Neuron (in vitro differentiated cells): ENCODE measurements at regions not wholly inside any gene's neighbourhood (a gene's known extent, or its start where the extent isn't known, plus 50 kb on each side); places are given as distances from the start of the nearest gene placed in this dataset.

Source experiments
- H2AFZ ChIP-seq: one replicate; pipeline ENCODE4 v1.6.1; 2013; ENCODE audit warnings: low read depth, mild to moderate bottlenecking, inconsistent platforms, low read length, moderate library complexity
- H3K27me3 ChIP-seq: one replicate; pipeline ENCODE4 v1.6.1; 2013; ENCODE audit warnings: low read length; ENCODE audit not compliant: insufficient read depth
- H3K36me3 ChIP-seq: one replicate; pipeline ENCODE4 v1.6.1; 2013; ENCODE audit warnings: low read length; ENCODE audit not compliant: insufficient read depth
- H3K4me1 ChIP-seq: one replicate; pipeline ENCODE4 v1.6.1; 2013; ENCODE audit warnings: low read length; ENCODE audit not compliant: insufficient read depth
- H3K4me3 ChIP-seq: 2 replicates; pipeline ENCODE4 v1.5.1; 2013; ENCODE audit warnings: mild to moderate bottlenecking, low read length, moderate library complexity
- H3K9me3 ChIP-seq: one replicate; pipeline ENCODE4 v1.6.1; 2013; ENCODE audit warnings: low read length

GRCh38 chr1:200250469-200250868 is 159.4 kb downstream of the ZNF281 start:
- no peak overlapping the region for H3K4me3 ChIP-seq
- H3K9me3 ChIP-seq = no peaks in the 10 kb centered on the region
- no peaks in the 10 kb centered on the region for H3K36me3 ChIP-seq
- H2AFZ ChIP-seq = no peak overlapping the region
- H3K27me3 ChIP-seq = no peaks in the 10 kb centered on the region
- peaks cover 8% of the 10 kb centered on the region for H3K4me1 ChIP-seq

GRCh38 chr1:200248541-200248940 is 161.3 kb downstream of the ZNF281 start:
- Histone ChIP-seq H3K9me3 (no peaks in the 10 kb centered on the region), H3K27me3 (no peaks in the 10 kb centered on the region), H3K36me3 (no peaks in the 10 kb centered on the region), H2AFZ (no peak overlapping the region), H3K4me3 (no peak overlapping the region), H3K4me1 (peaks cover 8% of the 10 kb centered on the region)

- H3K27me3 ChIP-seq = no peaks in the 10 kb centered on the region
- no peaks in the 10 kb centered on the region for H3K36me3 ChIP-seq
- H3K4me3 ChIP-seq = no peak overlapping the region
- no peak overlapping the region for H2AFZ ChIP-seq
- H3K9me3 ChIP-seq = no peaks in the 10 kb centered on the region
- peaks cover 16% of the 10 kb centered on the region for H3K4me1 ChIP-seq
These were observed 162.3 kb downstream of the ZNF281 start for GRCh38 chr1:200247518-200247917.

GRCh38 chr1:200245473-200245872 is 164.4 kb downstream of the ZNF281 start:
- Histone ChIP-seq H2AFZ (no peak overlapping the region), H3K4me1 (peaks cover 23% of the 10 kb centered on the region)

GRCh38 chr1:200243042-200243437 is 166.8 kb downstream of the ZNF281 start:
- Histone ChIP-seq H3K4me3 (peak overlapping the region; percentile 51), H3K4me1 (peaks cover 23% of the 10 kb centered on the region), H3K9me3 (no peaks in the 10 kb centered on the region), H2AFZ (peak overlapping the region; percentile 95), H3K27me3 (no peaks in the 10 kb centered on the region), H3K36me3 (no peaks in the 10 kb centered on the region)

More at GRCh38 chr1:200245473-200245872, 164.4 kb downstream of the ZNF281 start:
- Histone ChIP-seq H3K4me3 (no peak overlapping the region), H3K9me3 (no peaks in the 10 kb centered on the region), H3K36me3 (no peaks in the 10 kb centered on the region), H3K27me3 (no peaks in the 10 kb centered on the region)

- peak overlapping the region; percentile 51 for H3K4me3 ChIP-seq
These were observed 167.5 kb downstream of the ZNF281 start for GRCh38 chr1:200242110-200243041.

GRCh38 chr1:200240656-200241055 is 169.2 kb downstream of the ZNF281 start:
- Histone ChIP-seq H3K4me3 (no peak overlapping the region), H3K9me3 (no peaks in the 10 kb centered on the region), H2AFZ (no peak overlapping the region), H3K4me1 (peaks cover 16% of the 10 kb centered on the region), H3K36me3 (no peaks in the 10 kb centered on the region), H3K27me3 (no peaks in the 10 kb centered on the region)

More at GRCh38 chr1:200242110-200243041, 167.5 kb downstream of the ZNF281 start:
- Histone ChIP-seq H3K9me3 (no peaks in the 10 kb centered on the region), H2AFZ (peak overlapping the region; percentile 95), H3K4me1 (peaks cover 19% of the 10 kb centered on the region), H3K36me3 (no peaks in the 10 kb centered on the region), H3K27me3 (no peaks in the 10 kb centered on the region)

- Histone ChIP-seq H2AFZ (no peak overlapping the region), H3K4me1 (peaks cover 14% of the 10 kb centered on the region), H3K36me3 (no peaks in the 10 kb centered on the region), H3K27me3 (no peaks in the 10 kb centered on the region), H3K4me3 (no peak overlapping the region), H3K9me3 (no peaks in the 10 kb centered on the region)
These were observed 171.5 kb downstream of the ZNF281 start for GRCh38 chr1:200238311-200238710.

- Histone ChIP-seq H3K27me3 (no peaks in the 10 kb centered on the region), H3K9me3 (no peaks in the 10 kb centered on the region), H3K4me1 (peaks cover 3% of the 10 kb centered on the region), H3K36me3 (no peaks in the 10 kb centered on the region), H3K4me3 (no peak overlapping the region), H2AFZ (no peak overlapping the region)
These were observed 172.8 kb downstream of the ZNF281 start for GRCh38 chr1:200237066-200237465.

GRCh38 chr1:200234938-200235337 is 174.9 kb downstream of the ZNF281 start:
- Histone ChIP-seq H3K36me3 (no peaks in the 10 kb centered on the region), H3K4me1 (no peaks in the 10 kb centered on the region), H2AFZ (no peak overlapping the region), H3K4me3 (no peak overlapping the region), H3K9me3 (no peaks in the 10 kb centered on the region), H3K27me3 (no peaks in the 10 kb centered on the region)

- H3K36me3 ChIP-seq = no peaks in the 10 kb centered on the region
- no peak overlapping the region for H2AFZ ChIP-seq
- H3K27me3 ChIP-seq = no peaks in the 10 kb centered on the region
- H3K9me3 ChIP-seq = no peaks in the 10 kb centered on the region
- no peak overlapping the region for H3K4me3 ChIP-seq
- H3K4me1 ChIP-seq = peaks cover 2% of the 10 kb centered on the region
These were observed 176.4 kb downstream of the ZNF281 start for GRCh38 chr1:200233393-200233792.

GRCh38 chr1:200231787-200232231 is 178.0 kb downstream of the ZNF281 start:
- Histone ChIP-seq H3K4me3 (no peak overlapping the region), H3K27me3 (no peaks in the 10 kb centered on the region), H2AFZ (no peak overlapping the region), H3K4me1 (peaks cover 14% of the 10 kb centered on the region), H3K36me3 (no peaks in the 10 kb centered on the region), H3K9me3 (no peaks in the 10 kb centered on the region)

- peaks cover 23% of the 10 kb centered on the region for H3K4me1 ChIP-seq
- H3K27me3 ChIP-seq = no peaks in the 10 kb centered on the region
- H2AFZ ChIP-seq = no peak overlapping the region
- no peaks in the 10 kb centered on the region for H3K9me3 ChIP-seq
- no peak overlapping the region for H3K4me3 ChIP-seq
- no peaks in the 10 kb centered on the region for H3K36me3 ChIP-seq
These were observed 179.2 kb downstream of the ZNF281 start for GRCh38 chr1:200230671-200231070.
